ENCODE measurements at regions not wholly inside any gene's neighbourhood (a gene's known extent, or its start where the extent isn't known, plus 50 kb on each side); places are given as distances from the start of the nearest gene placed in this dataset.

GRCh38 chr7:133195868-133196267 is 57.0 kb upstream of the EXOC4 start:
- TF ChIP-seq CTCF (conservative IDR thresholded peaks at IDR 0.05 in 1 of 2, IDR thresholded peaks at IDR 0.05 in 1 of 2; ENCODE audit: low read depth in 1 of 2, low read length in 2 of 2) (no peak), EZH2 (IDR thresholded peaks at IDR 0.05; ENCODE audit: low read length, missing control alignments) (no peak)

Data from fibroblast of lung (primary cell).